D341Med (cell line): ENCODE measurements at regions not wholly inside any gene's neighbourhood (a gene's known extent, or its start where the extent isn't known, plus 50 kb on each side); places are given as distances from the start of the nearest gene placed in this dataset.
"Not testable (repeated sequence)": the region's sequence is repeated elsewhere in the genome, so short reads cannot be mapped to it uniquely, and the experiment has no call there.

ENCODE experiments used
- DNase-seq: peaks from one replicate; pipeline ENCODE4 v3.0.0; 2012; ENCODE audit warnings: low spot score

- DNase-seq = no peak
These were observed 119.1 kb upstream of the ADAMTS9 start for GRCh38 chr3:64806668-64807605.

GRCh38 chr3:64805978-64806377 lies 118.2 kb upstream of the ADAMTS9 start:
- DNase-seq = no peak

- DNase-seq = no peak
These were observed 117.4 kb upstream of the ADAMTS9 start for GRCh38 chr3:64805248-64805647.

DNA sequence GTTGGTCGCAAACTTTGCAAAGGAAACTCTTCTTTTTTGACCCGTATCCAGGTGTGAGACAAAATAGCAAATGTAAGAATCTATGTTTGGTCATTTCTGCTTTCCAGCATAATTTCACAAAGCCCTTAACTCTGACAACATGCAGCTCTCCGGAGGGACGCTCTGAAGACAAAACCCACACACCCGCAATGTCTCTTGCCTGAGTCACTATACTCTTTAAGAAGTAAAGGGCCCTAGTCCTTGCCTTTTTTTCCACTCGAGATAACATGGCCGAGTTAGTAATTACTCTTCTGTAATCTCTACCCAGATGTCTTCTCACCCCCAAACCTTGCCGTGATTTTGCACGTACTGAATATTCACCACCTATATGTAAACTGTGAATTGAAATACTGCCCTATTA lies 115.7 kb upstream of the ADAMTS9 start:
- DNase-seq = no peak

GRCh38 chr3:64802460-64802859 lies 114.7 kb upstream of the ADAMTS9 start:
- DNase-seq = no peak

GRCh38 chr3:64801856-64802255 lies 114.1 kb upstream of the ADAMTS9 start:
- no peak for DNase-seq

- DNase-seq = no peak
These were observed 111.8 kb upstream of the ADAMTS9 start for GRCh38 chr3:64799606-64800005.

- no peak for DNase-seq
These were observed 110.5 kb upstream of the ADAMTS9 start for GRCh38 chr3:64798316-64798715.

DNA sequence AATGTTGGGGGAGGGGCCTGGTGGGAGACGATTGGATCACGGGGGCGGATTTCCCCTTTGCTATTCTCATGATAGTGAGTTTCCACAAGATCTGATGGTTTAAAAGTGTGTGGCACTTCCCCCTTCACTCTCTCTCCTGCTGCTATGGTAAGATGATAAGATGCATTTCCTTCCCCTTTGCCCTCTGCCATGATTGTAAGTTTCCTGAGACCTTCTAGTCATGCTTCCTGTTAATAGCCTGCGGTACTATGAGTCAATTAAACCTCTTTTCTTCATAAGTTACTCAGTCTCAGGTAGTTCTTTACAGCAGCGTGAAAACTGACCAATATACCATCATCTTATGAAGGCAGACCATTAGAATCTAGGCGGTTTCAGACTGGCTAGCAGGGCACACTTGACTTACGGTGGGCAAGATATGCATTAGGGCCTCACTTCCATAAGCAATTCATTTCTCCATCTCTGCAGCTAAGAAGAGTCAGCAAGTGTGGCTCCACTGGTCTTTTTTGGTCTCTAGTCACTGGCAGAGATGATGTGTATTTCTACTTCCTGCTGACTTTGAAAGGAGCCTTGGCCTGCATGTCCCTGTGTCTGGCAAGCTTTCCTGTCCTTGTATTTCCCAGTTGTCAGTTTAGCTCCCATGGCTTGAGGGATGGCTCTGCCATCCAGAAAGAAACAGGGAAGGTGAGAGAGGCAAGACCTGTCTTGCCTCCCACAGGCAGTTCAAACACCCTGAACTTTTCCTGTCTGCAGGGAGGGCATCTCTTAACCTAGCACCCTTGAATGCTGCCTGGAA lies 109.0 kb upstream of the ADAMTS9 start:
- no peak for DNase-seq

DNA sequence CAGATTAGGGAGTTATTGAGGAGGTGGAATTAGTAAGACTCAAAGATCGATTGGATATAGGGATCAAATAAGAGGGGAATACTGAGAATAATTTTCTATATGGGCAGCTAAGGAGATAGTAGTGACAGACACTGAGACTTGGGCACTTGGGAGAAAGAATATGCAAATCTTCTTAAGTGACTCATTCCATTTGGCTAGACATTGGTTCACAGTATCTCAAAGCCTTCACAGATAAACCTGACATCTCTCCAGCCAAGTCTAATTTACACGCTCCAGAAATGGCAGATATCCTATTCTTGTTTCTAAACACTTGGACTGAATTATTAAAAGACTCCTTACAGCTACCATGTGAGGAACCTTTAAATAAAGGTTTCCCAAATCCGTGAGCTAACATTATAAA lies 104.6 kb upstream of the ADAMTS9 start:
- no peak for DNase-seq

GRCh38 chr3:64789111-64789510 lies 101.3 kb upstream of the ADAMTS9 start:
- no peak for DNase-seq

DNA sequence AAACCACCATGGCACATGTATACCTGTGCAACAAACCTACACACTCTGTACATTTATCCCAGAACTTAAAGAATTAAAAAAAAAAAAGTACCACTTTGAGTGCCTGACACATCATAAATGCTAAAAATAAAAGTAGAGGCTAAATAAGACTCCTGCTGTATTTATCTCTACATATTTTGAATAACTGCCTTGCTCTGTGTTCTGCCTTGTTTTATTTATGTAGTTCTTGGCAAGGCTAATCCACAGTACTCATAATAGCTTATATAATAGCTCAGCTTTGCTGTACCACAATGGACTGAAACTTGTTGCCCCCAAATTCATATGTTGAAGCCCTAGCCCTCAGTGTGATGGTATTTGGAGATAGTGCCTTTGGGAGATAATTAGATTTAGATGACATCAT lies 95.4 kb upstream of the ADAMTS9 start:
- DNase-seq = no peak

DNA sequence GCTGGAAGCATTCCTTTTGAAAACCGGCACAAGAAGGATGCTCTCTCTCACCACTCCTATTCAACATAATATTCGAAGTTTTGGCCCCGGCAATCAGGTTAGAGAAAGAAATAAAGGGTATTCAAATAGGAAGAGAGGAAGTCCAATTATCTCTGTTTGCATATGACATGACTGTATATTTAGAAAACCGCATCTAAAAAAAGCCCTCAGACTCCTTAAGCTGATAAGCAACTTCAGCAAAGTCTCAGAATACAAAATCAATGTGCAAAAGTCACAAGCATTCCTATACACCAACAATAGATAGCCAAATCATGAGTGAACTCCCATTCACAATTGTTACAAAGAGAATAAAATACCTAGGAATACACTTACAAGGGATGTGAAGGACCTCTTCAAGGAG lies 93.1 kb upstream of the ADAMTS9 start:
- DNase-seq = not testable (repeated sequence)

GRCh38 chr3:64773137-64773536 lies 85.3 kb upstream of the ADAMTS9 start:
- no peak for DNase-seq

GRCh38 chr3:64766440-64766839 lies 78.6 kb upstream of the ADAMTS9 start:
- no peak for DNase-seq

- DNase-seq = no peak
These were observed 78.1 kb upstream of the ADAMTS9 start for GRCh38 chr3:64765947-64766346.

DNA sequence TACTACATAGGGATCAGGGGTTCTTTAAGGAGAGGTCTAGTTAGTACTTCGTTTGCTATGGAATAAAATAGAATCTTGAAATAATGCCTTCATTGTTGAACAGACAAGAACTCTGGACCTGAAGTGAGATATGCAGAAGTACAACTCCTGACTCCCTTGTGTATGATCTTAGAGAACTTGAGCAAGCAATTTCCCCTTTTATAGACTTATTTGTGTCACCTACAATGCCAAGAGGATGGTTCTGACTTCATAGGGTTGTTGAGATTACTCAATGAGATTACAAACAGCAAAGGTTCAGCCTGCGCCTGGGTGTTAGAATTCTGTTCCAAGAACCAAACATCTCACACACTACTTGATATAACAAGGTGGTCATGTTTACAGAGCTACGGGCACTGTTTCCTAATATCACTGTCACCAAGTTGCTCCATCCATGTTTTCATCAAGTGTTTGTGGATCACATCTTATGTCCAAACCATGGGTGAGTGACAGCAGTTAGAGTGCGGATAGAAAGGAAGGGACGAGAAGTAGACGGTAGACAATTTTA lies 76.7 kb upstream of the ADAMTS9 start:
- no peak for DNase-seq

DNA sequence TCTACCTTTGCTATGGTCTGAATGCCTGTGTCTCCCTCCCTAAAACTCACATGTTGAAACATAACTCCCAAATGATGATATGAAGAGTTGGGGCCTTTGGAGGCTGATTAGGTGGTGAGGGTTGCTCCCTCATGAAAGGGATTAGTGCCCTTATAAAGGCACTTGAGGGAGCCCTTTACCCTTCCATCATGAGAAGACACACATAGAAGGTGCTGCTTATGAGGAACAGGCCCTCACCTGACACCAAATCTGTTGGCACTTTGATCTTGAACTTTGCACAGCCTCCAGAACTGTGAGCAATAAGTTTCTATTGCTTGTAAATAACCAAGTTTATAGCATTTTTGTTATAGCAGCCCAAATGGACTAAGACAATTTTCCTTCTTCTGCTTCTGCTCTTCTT lies 76.2 kb upstream of the ADAMTS9 start:
- DNase-seq = no peak

GRCh38 chr3:64761729-64762128 lies 73.9 kb upstream of the ADAMTS9 start:
- DNase-seq = no peak

- no peak for DNase-seq
These were observed 72.5 kb upstream of the ADAMTS9 start for GRCh38 chr3:64760258-64760657.

DNA sequence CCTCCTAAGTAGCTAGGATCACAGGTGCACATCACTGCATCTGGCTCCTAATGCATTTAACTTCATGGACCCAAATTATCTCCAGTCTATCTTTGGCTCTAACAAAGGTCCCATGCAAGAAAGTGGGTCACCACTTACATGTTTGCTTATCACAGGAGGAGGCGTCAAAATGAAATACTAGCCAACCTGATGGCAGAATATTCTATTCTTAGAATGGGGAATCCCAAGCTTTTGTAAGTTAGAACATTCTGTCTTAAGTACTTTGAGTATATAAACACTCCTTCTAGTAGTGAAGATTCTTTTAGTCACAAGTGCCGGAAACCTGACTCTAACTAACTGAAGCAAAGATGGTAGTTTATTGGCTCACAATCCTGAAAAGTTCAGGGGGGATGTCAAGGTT lies 72.0 kb upstream of the ADAMTS9 start:
- no peak for DNase-seq

DNA sequence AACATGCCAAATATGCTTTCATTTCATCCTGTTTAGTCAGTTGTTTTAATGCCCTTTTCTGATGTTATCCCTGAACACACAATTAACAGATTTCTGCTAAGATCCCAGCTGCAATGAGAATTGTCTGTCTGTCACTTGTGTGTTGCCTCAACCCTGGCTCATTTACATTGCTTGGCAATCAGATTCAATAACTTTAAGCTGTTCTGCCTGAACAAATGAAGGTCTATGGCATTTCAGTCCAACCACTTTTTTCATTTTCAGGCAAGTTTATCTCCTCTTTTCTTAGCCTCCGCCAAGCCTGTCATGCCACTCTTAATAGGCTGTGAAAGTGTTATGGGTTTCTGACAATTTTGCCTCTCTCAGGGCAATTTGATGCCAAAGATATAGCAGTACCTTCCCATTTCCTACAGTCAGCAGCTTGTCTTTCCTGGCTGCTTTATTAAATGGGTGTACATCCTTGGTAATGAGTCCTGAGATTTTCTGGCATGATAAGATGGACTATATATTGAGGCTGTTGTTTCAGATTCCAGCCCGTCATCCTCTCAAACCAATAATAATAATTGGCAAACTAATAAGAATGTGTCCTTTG lies 68.7 kb upstream of the ADAMTS9 start:
- DNase-seq = no peak
